GM21390 (cell line): ENCODE measurements at regions not wholly inside any gene's neighbourhood (a gene's known extent, or its start where the extent isn't known, plus 50 kb on each side); places are given as distances from the start of the nearest gene placed in this dataset.
"Not testable (repeated sequence)": the region's sequence is repeated elsewhere in the genome, so short reads cannot be mapped to it uniquely, and the experiment has no call there.

Experiments used
- ATAC-seq: cut with Tn5 transposase; IDR thresholded peaks from one replicate; pipeline ENCODE4 v1.9.1; 2021; ENCODE audit not compliant: unreplicated experiment

DNA sequence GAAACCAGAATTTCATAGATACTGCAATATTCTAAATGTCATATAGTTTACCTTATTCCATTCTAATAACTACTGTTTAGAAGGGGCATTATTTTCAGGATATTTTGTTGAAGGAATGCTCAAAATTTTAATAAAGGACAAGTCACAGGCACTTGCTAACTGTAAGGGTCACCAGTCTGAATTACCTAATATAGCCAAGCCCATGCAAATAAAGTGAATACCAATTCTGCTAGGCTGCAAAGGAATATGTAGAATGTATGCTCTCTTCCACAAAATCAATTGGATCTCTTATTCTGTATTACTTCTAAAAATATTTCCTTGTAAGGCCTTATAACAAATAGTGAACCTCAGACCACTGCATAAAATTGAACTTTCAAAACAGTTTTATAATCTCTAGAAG is 52.3 kb upstream of the FAT4 start:
- ATAC-seq, result no peak

DNA sequence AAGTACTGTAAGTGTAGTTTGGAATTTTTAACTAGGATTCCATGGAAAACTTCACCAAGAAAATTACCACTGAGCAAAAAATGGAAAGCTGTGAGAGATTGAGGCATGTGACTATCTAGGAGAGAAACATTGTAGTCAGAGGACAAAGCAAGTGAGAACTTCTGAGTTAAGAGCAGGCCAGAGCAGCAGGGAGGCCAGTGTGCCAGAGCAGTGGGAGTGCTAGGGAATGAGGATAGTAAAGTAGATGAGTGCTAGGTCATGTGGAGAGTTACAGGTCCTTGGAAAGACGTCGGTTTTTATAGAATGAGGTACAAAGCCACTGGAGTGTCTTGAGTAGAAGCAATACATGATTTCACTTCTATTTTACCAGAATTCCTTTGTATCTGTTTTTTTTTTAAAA is 52.7 kb upstream of the FAT4 start:
- no peak for ATAC-seq

- ATAC-seq, result no peak
Observed at GRCh38 chr4:125254106-125254505, 60.6 kb upstream of the FAT4 start.

GRCh38 chr4:125244848-125245450 is 69.8 kb upstream of the FAT4 start:
- ATAC-seq, result no peak

GRCh38 chr4:125243789-125244397 is 70.9 kb upstream of the FAT4 start:
- no peak for ATAC-seq

GRCh38 chr4:125235971-125236370 is 78.8 kb upstream of the FAT4 start:
- no peak for ATAC-seq

- no peak for ATAC-seq
Observed at GRCh38 chr4:125231661-125232060, 83.1 kb upstream of the FAT4 start.

DNA sequence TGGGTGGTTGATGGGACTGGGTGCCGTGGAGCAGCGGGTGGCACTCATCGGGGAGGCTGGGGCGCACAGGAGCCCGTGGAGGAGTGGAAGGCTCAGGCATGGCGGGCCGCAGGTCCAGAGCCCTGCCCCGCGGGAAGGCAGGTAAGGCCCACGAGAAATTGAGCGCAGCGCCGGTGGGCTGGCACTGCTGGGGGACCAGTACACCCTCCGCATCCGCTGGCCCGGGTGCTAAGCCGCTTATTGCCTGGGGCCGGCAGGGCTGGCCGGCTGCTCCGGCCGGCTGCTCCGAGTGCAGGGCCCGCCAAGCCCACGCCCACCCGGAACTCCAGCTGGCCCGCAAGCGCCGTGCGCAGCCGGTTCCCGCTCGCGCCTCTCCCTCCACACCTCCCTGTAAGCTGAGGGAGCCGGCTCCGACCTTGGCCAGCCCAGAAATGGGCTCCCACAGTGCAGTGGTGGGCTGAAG is 85.1 kb upstream of the FAT4 start:
- no peak for ATAC-seq

GRCh38 chr4:125225806-125226205 is 88.9 kb upstream of the FAT4 start:
- no peak for ATAC-seq

DNA sequence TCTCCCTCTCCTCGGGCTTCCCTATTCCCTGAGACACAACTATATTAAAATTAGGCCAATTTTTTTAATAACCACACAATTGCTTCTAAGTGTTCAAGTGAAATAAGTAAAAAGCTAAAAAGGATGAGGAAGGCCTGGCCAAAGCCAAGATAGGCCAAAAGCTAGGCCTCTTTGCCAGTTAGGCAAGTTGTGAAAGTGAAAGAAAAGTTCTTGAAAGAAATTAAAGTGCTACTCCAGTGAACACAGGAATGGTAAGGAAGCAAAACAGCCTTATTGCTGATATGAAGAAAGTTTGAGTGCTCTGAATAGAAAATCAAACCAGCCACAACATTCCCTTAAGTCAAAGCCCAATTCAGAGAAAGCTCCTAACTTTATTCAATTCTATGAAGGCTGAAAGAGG is 114.2 kb upstream of the FAT4 start:
- ATAC-seq, result no peak

DNA sequence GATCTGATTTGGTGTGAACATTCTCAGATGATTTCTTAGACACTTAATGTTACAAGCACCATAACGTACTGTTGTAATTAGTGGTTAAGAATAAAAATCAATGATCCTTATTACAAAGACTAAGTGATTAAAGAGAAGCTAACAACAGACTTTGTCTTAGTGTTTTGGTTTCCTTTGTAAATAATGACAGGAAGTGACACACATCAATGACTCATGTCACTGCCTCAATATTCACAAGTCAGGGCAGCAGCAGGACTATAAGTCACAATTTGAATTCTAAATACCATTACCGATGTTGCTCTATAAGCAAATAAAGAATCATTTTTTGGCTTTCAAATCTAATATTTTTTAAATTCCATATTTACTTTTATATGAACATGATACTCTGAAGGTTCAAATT is 115.8 kb upstream of the FAT4 start:
- no peak for ATAC-seq

DNA sequence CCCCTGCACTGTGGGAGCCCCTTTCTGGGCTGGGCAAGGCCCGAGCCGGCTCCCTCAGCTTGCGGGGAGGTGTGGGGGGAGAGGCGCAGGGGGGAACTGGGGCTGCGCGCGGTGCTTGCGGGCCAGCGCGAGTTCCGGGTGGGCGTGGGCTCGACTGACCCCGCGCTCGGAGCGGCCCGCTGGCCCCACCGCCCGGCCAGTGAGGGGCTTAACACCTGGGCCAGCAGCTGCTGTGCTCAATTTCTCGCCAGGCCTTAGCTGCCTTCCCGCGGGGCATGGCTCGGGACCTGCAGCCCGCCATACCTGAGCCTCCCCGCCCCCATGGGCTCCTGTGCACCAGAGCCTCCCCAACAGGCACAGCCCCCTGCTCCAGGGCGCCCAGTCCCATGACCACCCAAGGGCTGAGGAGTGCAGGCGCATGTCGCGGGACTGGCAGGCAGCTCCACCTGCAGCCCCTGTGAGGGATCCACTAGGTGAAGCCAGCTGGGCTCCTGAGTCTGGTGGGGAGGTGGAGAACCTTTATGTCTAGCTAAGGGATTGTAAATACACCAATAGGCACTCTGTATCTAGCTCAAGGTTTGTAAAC is 122.8 kb upstream of the FAT4 start:
- ATAC-seq, result not testable (repeated sequence)

DNA sequence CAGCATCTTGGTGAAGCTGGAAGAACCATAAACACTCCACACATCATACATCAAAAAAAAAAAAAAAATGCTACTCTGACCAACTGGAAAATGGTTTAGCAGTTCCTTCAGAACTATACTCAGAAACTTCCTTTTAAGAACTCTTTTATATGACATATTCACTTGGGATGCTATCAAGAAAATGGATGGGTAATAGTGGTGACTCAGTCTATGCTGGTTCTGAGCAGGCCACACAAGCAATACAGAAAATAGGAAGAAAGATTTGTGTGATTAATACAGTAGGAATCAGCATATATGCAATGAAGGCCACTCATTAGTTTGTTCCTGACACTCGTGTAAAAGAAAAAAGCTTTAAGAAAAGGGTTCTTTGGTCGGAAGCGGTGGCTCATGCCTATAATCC is 123.5 kb upstream of the FAT4 start:
- no peak for ATAC-seq

- no peak for ATAC-seq
Observed at GRCh38 chr4:125187226-125188176, 127.3 kb upstream of the FAT4 start.

DNA sequence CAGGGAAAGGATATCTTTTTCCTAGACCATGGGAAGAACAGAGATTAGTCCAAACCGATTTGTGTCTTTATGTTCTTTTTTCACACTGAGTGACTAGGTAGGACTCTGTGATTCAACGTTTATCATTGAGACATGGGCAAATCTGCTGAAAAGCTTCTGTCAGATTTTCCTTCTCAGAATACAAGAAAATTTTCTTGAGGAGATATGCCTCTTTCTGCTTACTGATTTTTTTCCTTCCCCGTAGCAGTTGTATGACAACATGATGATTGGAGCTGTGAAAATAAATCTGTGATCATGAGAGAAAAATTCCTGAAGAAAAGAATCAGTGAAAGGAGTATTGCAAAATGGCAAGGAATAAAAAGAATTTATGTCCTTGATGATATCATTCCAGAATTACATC is 130.6 kb upstream of the FAT4 start:
- ATAC-seq, result no peak

DNA sequence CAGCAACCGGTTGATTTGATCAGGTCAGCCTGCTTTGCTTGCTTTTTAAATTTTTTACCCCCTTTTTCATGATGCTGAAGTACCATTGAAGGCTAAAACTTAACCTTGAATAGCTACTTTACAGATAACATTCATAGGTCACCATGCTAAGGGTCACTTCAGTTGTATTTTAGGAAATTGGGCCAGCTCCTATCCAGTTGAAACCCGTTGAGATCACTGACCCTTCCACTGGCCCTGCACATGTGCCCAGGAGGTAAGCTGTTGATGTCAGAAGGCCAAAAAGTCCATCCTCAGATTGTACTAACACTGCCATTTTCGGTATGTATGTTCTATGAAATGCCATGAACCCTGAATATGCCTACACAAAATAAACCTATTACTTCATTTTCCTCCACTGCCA is 133.0 kb upstream of the FAT4 start:
- ATAC-seq, result no peak

GRCh38 chr4:125179727-125180126 is 135.0 kb upstream of the FAT4 start:
- no peak for ATAC-seq

DNA sequence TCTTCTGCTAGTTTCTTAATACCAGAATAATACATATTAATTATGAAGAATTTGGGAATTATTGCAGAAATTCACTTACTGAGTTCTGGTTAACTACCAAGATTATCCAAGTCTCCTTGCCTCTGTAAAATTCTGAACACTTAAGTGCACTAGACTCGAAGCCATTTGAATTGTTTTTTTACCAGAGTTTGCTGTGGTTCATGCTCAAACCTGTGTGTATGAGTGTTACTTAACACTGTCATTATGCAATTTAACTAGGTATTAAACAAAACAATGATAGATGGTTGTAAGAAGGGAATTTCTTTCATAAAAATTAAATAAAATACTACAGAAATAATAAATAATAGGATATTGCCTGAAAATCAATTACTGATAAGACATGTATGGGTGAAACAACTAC is 145.6 kb upstream of the FAT4 start:
- no peak for ATAC-seq

DNA sequence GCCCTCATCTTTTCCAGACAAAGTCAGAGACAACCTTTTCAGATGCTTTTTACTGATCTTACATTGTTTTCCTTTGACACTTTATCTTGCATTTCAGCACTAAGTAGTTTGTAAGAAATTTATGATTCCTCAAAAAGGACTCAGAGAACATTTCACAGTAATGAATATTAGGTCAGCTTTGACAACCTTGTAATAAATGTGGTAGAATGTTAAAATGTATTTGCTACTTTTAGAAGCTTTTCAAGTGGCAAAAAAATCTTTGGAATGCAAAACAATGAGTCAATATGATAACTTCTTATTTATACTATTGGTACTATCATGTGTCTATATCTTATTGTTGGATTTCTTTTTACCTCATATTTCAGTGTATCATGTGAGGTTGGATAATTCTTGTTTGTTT is 146.2 kb upstream of the FAT4 start:
- no peak for ATAC-seq

DNA sequence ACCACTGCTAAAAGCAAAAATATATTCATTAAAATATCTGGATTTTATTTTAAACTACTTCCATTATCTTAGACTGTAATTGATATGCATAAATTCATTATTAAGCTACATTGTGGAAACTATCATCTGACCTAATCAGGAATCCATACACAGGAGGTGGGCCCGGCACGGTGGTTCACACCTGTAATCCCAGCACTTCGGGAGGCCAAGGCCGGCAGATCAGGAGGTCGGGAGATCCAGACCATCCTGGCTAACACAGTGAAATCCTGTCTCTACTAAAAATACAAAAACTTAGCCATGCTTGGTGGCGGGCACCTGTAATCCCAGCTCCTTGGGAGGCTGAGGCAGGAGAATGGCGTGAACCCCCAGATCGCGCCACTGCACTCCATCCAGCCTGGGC is 148.7 kb upstream of the FAT4 start:
- ATAC-seq, result not testable (repeated sequence)

- no peak for ATAC-seq
Observed at GRCh38 chr4:125159001-125159400, 155.8 kb upstream of the FAT4 start.

GRCh38 chr4:125155251-125155650 is 159.5 kb upstream of the FAT4 start:
- no peak for ATAC-seq
